ENCODE measurements at regions not wholly inside any gene's neighbourhood (a gene's known extent, or its start where the extent isn't known, plus 50 kb on each side); places are given as distances from the start of the nearest gene placed in this dataset.

GRCh38 chr2:3974765-3975164 lies 271.4 kb downstream of the DCDC2C start:
- Mint-ChIP-seq H3K27ac (no peak overlapping the region), H3K9me3 (peaks cover 5% of the 10 kb centered on the region), H3K27me3 (no peaks in the 10 kb centered on the region), H3K4me3 (no peak overlapping the region), H3K36me3 (no peaks in the 10 kb centered on the region), H3K4me1 (no peaks in the 10 kb centered on the region)
- no peak for ATAC-seq

- H3K36me3 Mint-ChIP-seq: no peaks in the 10 kb centered on the region
- H3K27me3 Mint-ChIP-seq: no peaks in the 10 kb centered on the region
- no peak overlapping the region for H3K27ac Mint-ChIP-seq
- no peaks in the 10 kb centered on the region for H3K4me1 Mint-ChIP-seq
- ATAC-seq: no peak
- no peak overlapping the region for H3K4me3 Mint-ChIP-seq
- peaks cover 5% of the 10 kb centered on the region for H3K9me3 Mint-ChIP-seq
Observed at GRCh38 chr2:3981446-3981987, 278.1 kb downstream of the DCDC2C start.

GRCh38 chr2:3982160-3982559 lies 278.8 kb downstream of the DCDC2C start:
- Mint-ChIP-seq H3K27me3 (no peaks in the 10 kb centered on the region), H3K27ac (no peak overlapping the region), H3K9me3 (peaks cover 5% of the 10 kb centered on the region), H3K4me3 (no peak overlapping the region), H3K4me1 (no peaks in the 10 kb centered on the region), H3K36me3 (no peaks in the 10 kb centered on the region)
- ATAC-seq: no peak

- no peak for ATAC-seq
- Mint-ChIP-seq H3K9me3 (peaks cover 6% of the 10 kb centered on the region), H3K4me3 (no peak overlapping the region), H3K27ac (no peak overlapping the region), H3K4me1 (no peaks in the 10 kb centered on the region), H3K27me3 (no peaks in the 10 kb centered on the region), H3K36me3 (no peaks in the 10 kb centered on the region)
Observed at GRCh38 chr2:3986063-3986462, 282.7 kb downstream of the DCDC2C start.

GRCh38 chr2:3986530-3987258 lies 283.3 kb downstream of the DCDC2C start:
- Mint-ChIP-seq H3K36me3 (no peaks in the 10 kb centered on the region), H3K4me1 (no peaks in the 10 kb centered on the region)

GRCh38 chr2:4002841-4003403 lies 299.5 kb downstream of the DCDC2C start:
- Mint-ChIP-seq H3K36me3 (no peaks in the 10 kb centered on the region), H3K27ac (no peak overlapping the region), H3K9me3 (peaks cover 11% of the 10 kb centered on the region), H3K27me3 (no peaks in the 10 kb centered on the region), H3K4me1 (no peaks in the 10 kb centered on the region), H3K4me3 (no peak overlapping the region)
- ATAC-seq: no peak

More at GRCh38 chr2:3986530-3987258, 283.3 kb downstream of the DCDC2C start:
- ATAC-seq: no peak
- no peaks in the 10 kb centered on the region for H3K27me3 Mint-ChIP-seq
- H3K4me3 Mint-ChIP-seq: no peak overlapping the region
- no peak overlapping the region for H3K27ac Mint-ChIP-seq
- H3K9me3 Mint-ChIP-seq: peaks cover 11% of the 10 kb centered on the region

GRCh38 chr2:4012197-4012596 lies 308.8 kb downstream of the DCDC2C start:
- Mint-ChIP-seq H3K36me3 (no peaks in the 10 kb centered on the region), H3K27me3 (no peaks in the 10 kb centered on the region), H3K9me3 (peaks cover 17% of the 10 kb centered on the region)

GRCh38 chr2:4018535-4018934 lies 315.2 kb downstream of the DCDC2C start:
- Mint-ChIP-seq H3K4me3 (no peak overlapping the region), H3K9me3 (peaks cover 13% of the 10 kb centered on the region), H3K36me3 (no peaks in the 10 kb centered on the region), H3K27me3 (no peaks in the 10 kb centered on the region), H3K27ac (no peak overlapping the region), H3K4me1 (no peaks in the 10 kb centered on the region)
- ATAC-seq: no peak

More at GRCh38 chr2:4012197-4012596, 308.8 kb downstream of the DCDC2C start:
- Mint-ChIP-seq H3K4me1 (no peaks in the 10 kb centered on the region), H3K4me3 (no peak overlapping the region), H3K27ac (no peak overlapping the region)
- ATAC-seq: no peak

- Mint-ChIP-seq H3K36me3 (no peaks in the 10 kb centered on the region), H3K4me3 (no peak overlapping the region), H3K27ac (no peak overlapping the region), H3K4me1 (no peaks in the 10 kb centered on the region), H3K27me3 (no peaks in the 10 kb centered on the region), H3K9me3 (peaks cover 11% of the 10 kb centered on the region)
- no peak for ATAC-seq
Observed at GRCh38 chr2:4020153-4020552, 316.8 kb downstream of the DCDC2C start.

- Mint-ChIP-seq H3K4me3 (no peak overlapping the region), H3K36me3 (no peaks in the 10 kb centered on the region), H3K27ac (no peak overlapping the region), H3K4me1 (no peaks in the 10 kb centered on the region), H3K27me3 (no peaks in the 10 kb centered on the region), H3K9me3 (peaks cover 11% of the 10 kb centered on the region)
- no peak for ATAC-seq
Observed at GRCh38 chr2:4020649-4021048, 317.3 kb downstream of the DCDC2C start.

GRCh38 chr2:4024605-4025004 lies 321.2 kb downstream of the DCDC2C start:
- ATAC-seq: no peak
- H3K36me3 Mint-ChIP-seq: no peaks in the 10 kb centered on the region

GRCh38 chr2:4029081-4029480 lies 325.7 kb downstream of the DCDC2C start:
- Mint-ChIP-seq H3K4me1 (no peaks in the 10 kb centered on the region), H3K27ac (no peak overlapping the region), H3K4me3 (no peak overlapping the region), H3K9me3 (no peaks in the 10 kb centered on the region), H3K36me3 (no peaks in the 10 kb centered on the region), H3K27me3 (no peaks in the 10 kb centered on the region)
- ATAC-seq: no peak

More at GRCh38 chr2:4024605-4025004, 321.2 kb downstream of the DCDC2C start:
- no peaks in the 10 kb centered on the region for H3K4me1 Mint-ChIP-seq
- H3K27ac Mint-ChIP-seq: no peak overlapping the region
- H3K9me3 Mint-ChIP-seq: peaks cover 2% of the 10 kb centered on the region
- no peak overlapping the region for H3K4me3 Mint-ChIP-seq
- no peaks in the 10 kb centered on the region for H3K27me3 Mint-ChIP-seq

GRCh38 chr2:4039896-4040295 lies 336.5 kb downstream of the DCDC2C start:
- Mint-ChIP-seq H3K36me3 (no peaks in the 10 kb centered on the region), H3K4me1 (no peaks in the 10 kb centered on the region), H3K27me3 (no peaks in the 10 kb centered on the region), H3K4me3 (no peak overlapping the region), H3K9me3 (peaks cover 16% of the 10 kb centered on the region), H3K27ac (no peak overlapping the region)
- ATAC-seq: no peak

GRCh38 chr2:4047961-4048891 lies 344.9 kb downstream of the DCDC2C start:
- Mint-ChIP-seq H3K27me3 (no peaks in the 10 kb centered on the region), H3K4me3 (no peak overlapping the region), H3K4me1 (no peaks in the 10 kb centered on the region), H3K27ac (no peak overlapping the region), H3K9me3 (peaks cover 10% of the 10 kb centered on the region), H3K36me3 (no peaks in the 10 kb centered on the region)
- ATAC-seq: no peak

- Mint-ChIP-seq H3K27ac (no peak overlapping the region), H3K36me3 (no peaks in the 10 kb centered on the region), H3K9me3 (peaks cover 3% of the 10 kb centered on the region), H3K4me1 (no peaks in the 10 kb centered on the region), H3K27me3 (no peaks in the 10 kb centered on the region), H3K4me3 (no peak overlapping the region)
- no peak for ATAC-seq
Observed at GRCh38 chr2:4049463-4049862, 346.1 kb downstream of the DCDC2C start.
